Esophagus squamous epithelium (tissue), 4 donors: ENCODE measurements at regions not wholly inside any gene's neighbourhood (a gene's known extent, or its start where the extent isn't known, plus 50 kb on each side); places are given as distances from the start of the nearest gene placed in this dataset.

Source experiments
- CTCF ChIP-seq, 6 experiments: fragments of 450-650 bp in 4 of 6; fragments of 200-600 bp in 2 of 6; sonication (generic) in 2 of 6; IDR thresholded peaks; one replicate each; pipeline ENCODE4 v1.5.1; 2016 to 2019; ENCODE audit warnings: antibody characterized with exemption in 6 of 6, mild to moderate bottlenecking in 4 of 6, moderate library complexity in 4 of 6
- POLR2A ChIP-seq, 4 donors: fragments of 450-650 bp; IDR thresholded peaks; one replicate each; pipeline ENCODE4 v1.6.1; 2017; ENCODE audit warnings: antibody characterized with exemption in 4 of 4, mild to moderate bottlenecking in 4 of 4, moderate library complexity in 3 of 4

- TF ChIP-seq POLR2A (IDR thresholded peaks at IDR 0.05) (no peak), CTCF (IDR thresholded peaks at IDR 0.05) (no peak)
These were observed 514.2 kb upstream of the SLITRK6 start for GRCh38 chr13:86313421-86313820.
